ENCODE measurements at regions not wholly inside any gene's neighbourhood (a gene's known extent, or its start where the extent isn't known, plus 50 kb on each side); places are given as distances from the start of the nearest gene placed in this dataset.

GRCh38 chr10:31754803-31755624 lies 173.6 kb downstream of the ARHGAP12 start:
- H3K4me3 ChIP-seq (ENCODE audit: low read depth, low read length): no peak overlapping the region

DNA sequence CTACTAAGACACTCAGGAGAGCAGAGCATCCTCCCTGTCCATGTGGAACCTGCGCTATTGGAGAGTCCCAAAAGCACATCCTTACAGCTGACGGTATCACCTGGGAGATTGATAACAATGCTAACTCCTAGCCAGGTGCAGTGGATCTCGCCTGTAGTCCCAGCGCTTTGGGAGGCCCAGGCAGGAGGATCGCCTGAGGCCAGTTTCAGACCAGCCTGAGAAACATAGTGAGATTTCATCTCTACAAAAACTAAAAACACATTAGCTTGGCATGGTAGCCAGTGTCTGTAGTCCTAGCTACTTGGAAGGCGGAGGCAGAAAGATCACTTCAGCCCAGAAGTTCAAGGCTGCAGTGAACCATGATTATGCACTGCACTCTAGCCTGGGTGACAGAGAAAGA lies 174.9 kb downstream of the ARHGAP12 start:
- no peak overlapping the region for H3K4me3 ChIP-seq (ENCODE audit: low read depth, low read length)

DNA sequence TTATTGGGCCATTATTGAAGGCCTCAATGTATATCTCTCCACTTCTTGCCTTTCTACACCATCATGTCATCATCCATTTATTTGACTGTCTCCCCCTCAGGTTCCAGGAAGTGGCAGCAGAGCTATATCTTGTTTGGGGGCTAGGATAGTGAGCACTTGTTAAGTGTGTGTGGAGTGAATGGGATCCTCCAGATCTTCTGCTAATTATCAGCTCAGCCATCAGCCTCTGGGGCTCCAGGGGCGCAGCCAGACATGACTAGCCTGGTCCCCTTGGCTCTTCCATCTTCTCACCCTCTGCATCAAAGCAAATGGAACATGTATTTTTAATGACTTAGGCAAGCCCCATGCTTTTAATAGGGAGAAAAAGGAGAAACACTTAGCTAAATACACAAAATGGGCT lies 176.5 kb downstream of the ARHGAP12 start:
- no peak overlapping the region for H3K4me3 ChIP-seq (ENCODE audit: low read depth, low read length)

- H3K4me3 ChIP-seq (ENCODE audit: low read depth, low read length): no peak overlapping the region
These were observed 176.9 kb downstream of the ARHGAP12 start for GRCh38 chr10:31751738-31752080.

- H3K4me3 ChIP-seq (ENCODE audit: low read depth, low read length): no peak overlapping the region
These were observed 177.4 kb downstream of the ARHGAP12 start for GRCh38 chr10:31751051-31751737.

DNA sequence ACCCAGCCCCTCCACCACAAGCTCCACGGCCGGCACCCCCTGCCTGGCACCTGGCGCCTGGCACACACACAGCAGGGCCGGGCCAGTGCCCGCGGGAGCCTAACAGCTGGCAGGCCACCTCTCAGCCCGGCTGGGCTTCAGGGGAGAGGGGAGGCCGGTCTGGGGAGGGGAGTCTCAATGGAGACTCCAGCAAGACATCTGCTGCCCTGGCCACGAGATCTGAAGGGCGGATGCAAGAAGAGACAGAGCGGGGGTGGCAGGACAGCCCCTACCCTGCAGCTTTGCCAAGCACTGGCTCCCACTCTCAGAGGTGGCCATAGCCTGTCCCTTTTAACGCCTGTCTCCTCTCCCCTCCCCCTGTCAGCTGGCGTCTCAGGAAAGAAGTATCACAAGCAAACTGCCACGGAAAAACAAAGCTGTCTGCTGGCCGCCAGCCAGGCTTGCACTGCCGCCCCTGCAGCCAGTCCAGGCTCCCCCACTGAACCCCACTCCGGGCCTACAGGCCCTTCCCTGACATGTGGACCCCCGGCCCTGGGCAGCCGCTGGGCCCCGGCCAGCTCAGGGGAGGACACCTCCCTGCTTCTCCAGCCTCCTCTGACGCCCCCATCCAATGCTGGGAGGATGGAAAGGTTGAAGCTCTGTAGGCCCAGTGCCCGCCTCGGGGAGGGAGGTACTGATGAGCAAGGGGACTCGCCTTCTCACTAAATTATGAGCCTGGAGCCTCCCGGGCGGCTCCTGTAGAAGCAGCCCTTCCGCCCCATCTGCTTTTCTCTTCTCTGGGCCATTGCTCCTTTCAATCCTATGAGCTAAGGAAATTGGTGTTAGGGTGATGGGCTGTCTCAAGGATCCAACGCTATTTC lies 178.4 kb downstream of the ARHGAP12 start:
- no peak overlapping the region for H3K4me3 ChIP-seq (ENCODE audit: low read depth, low read length)

DNA sequence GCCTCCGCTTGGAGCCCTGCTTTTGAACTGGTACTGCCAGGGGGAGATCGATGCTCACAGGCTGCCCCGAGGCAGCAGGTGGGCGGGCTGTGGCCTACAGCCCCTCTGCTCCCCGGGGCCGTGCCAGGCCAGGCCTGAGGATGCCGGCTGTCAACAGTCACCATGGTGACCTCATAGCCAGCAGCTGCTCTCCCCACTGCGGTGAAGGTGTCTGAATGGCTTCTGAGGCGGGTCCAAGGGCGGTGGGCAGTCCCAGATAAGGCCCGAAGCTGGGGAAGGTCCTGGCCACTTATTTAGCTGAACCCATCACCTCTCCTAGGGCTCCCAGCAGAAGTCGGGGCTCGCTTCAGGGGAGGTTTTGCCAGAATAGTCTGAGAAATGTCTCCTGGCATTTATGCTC lies 179.3 kb downstream of the ARHGAP12 start:
- no peak overlapping the region for H3K4me3 ChIP-seq (ENCODE audit: low read depth, low read length)

DNA sequence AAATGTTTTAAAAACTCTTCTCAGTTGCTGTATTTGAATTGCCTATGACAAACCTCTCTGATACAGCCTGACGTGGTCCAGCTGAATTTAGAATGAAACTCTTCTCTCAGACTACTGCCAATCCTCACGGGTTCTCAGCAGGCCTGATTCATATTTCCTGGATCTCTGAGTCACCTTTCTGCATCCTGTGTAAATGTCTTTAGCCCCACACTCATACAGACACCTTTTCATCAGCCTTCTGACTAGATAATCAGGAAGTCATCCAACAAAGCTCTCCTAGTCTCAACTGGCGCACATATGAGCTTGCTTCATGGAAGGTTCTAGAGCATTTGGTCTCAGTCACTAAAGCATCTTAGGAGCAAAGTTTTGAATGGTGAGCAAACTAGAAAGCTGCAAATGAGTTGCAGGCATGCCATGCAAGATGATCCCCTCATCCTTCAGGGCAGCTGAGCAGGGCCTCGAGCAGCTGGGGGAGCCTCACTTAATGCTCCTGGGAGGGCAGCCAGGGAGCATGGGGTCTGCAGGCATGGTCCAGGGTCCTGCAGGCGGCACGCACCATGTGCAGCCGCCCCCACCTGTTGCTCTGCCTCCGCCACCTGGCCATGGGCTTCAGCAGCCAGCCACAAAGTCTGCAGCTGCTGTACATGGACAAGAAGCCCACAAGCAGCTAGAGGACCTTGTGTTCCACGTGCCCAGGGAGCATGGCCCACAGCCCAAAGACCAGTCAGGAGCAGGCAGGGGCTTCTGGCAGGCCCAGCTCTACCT lies 182.8 kb downstream of the ARHGAP12 start:
- H3K4me3 ChIP-seq (ENCODE audit: low read depth, low read length): no peak overlapping the region

DNA sequence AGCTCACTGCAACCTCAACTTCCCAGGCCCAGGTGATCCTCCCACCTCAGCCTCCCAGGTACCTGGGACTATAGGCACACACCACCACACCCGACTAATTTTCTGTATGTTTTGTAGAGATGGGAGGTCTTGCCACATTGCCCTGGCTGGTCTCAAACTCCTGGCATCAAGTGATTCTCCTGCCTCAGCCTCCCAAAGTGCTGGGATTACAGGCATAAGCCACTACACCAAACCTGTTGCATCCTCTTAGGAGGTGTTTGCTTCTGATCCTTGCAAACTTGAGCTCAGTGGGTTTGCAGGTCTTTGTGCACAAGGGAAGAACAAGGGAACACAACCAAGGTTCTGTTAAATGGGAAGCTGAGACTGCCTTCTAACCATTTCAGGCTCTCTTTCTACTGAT lies 184.6 kb downstream of the ARHGAP12 start:
- no peak overlapping the region for H3K4me3 ChIP-seq (ENCODE audit: low read depth, low read length)

- H3K4me3 ChIP-seq (ENCODE audit: low read depth, low read length): no peak overlapping the region
These were observed 186.4 kb downstream of the ARHGAP12 start for GRCh38 chr10:31742255-31742654.

DNA sequence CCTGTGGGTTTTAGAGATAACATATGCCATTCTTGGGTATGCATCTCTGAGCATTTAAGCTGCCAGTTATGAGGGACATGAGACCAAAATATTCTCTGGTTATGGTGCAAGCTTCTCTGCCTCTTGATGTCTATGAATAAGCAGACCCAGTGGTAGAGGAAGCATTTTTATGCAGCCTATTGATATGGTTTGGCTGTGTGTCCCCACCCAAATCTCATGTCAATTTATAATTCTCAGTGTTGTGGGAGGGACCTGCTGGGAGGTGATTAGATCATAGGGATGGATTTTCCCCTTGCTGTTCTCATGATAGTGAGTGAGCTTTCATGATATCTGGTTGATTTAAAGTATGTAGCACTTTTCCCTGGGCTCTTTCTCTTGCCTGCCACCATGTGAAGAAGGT lies 187.2 kb downstream of the ARHGAP12 start:
- H3K4me3 ChIP-seq (ENCODE audit: low read depth, low read length): no peak overlapping the region

GRCh38 chr10:31739711-31740110 lies 188.9 kb downstream of the ARHGAP12 start:
- no peak overlapping the region for H3K4me3 ChIP-seq (ENCODE audit: low read depth, low read length)

GRCh38 chr10:31739146-31739545 lies 189.5 kb downstream of the ARHGAP12 start:
- no peak overlapping the region for H3K4me3 ChIP-seq (ENCODE audit: low read depth, low read length)

GRCh38 chr10:31731711-31732110 lies 196.9 kb downstream of the ARHGAP12 start:
- H3K4me3 ChIP-seq (ENCODE audit: low read depth, low read length): no peak overlapping the region

- no peak overlapping the region for H3K4me3 ChIP-seq (ENCODE audit: low read depth, low read length)
These were observed 197.9 kb downstream of the ARHGAP12 start for GRCh38 chr10:31730776-31731175.

DNA sequence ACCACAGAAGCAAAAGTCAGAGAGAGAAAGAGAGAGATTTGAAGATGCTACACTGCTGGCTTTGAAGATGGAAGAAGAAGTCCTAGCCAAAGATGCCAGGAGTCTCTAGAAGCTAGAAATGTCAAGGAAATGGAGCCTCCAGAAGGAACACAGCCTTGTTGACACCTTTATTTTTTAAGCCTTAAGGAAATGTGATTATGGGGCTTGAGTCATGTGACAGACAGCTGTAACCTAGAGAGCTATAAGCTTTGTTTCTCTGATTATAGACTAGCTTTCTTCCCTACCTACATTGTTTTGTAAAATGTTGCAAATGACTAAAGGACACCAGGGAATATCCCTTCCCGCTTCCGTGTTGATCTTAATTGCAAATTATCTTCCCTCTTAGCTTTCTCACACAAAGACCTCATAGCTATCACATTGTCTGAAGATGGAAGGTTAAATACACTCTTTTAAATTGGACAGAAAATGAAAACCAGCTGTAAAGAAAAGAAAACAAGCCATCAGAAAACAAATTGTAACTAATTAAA lies 199.9 kb downstream of the ARHGAP12 start:
- no peak overlapping the region for H3K4me3 ChIP-seq (ENCODE audit: low read depth, low read length)

DNA sequence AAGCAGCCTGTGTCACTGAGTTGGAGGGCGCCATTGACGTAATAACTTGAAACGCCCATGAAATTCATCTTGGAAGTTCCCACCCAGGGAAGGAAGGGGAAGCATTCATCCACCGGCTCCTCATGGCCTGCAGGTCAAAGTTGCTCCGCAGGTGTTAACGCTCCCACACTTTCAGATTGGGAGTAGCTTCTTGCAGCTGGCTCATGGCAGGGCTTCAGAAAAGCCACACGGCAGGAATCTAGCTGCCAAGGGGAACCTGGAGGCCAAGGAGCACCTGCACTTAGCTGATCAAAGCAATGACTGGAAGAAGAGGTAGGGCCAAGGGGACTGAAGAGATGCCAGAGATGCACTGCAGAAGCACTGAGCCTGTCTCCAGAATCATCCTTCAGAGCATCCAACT lies 203.2 kb downstream of the ARHGAP12 start:
- H3K4me3 ChIP-seq (ENCODE audit: low read depth, low read length): no peak overlapping the region

- H3K4me3 ChIP-seq (ENCODE audit: low read depth, low read length): no peak overlapping the region
These were observed 204.3 kb downstream of the ARHGAP12 start for GRCh38 chr10:31724296-31724695.

DNA sequence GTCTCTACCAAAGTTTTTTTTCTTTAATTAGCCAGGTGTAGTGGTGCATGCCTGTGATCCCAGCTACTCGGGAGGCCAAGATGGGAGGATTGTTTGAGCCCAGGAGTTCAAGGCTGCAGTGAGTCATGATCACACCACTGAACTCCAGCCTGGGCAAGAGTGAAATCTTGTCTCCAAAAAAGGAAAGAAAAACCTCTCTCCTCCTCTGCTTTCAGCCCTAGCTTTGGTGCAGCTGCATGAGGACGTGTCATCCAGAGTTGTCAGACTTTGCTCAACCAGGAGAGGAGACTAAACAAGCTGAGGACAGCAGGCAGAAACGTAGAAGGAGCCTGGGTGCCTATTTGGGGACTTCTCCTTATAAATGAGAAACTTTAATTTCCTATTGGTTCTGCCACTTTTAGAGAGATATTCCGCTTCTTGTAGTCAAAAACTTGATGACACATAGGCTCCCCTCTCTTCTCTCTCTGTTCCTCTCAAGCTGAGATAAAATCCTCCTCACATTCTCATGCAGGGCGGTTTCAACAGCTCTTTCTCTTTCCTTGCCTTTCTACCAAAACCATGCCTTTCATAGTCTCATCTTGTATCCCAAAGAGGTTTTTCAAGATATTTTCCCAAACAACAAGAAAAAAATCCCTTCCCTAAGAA lies 205.4 kb downstream of the ARHGAP12 start:
- no peak overlapping the region for H3K4me3 ChIP-seq (ENCODE audit: low read depth, low read length)

GRCh38 chr10:31721096-31721495 lies 207.5 kb downstream of the ARHGAP12 start:
- H3K4me3 ChIP-seq (ENCODE audit: low read depth, low read length): no peak overlapping the region

Measured in iPS-11a (cell line).